GM21423 (cell line): ENCODE measurements at regions not wholly inside any gene's neighbourhood (a gene's known extent, or its start where the extent isn't known, plus 50 kb on each side); places are given as distances from the start of the nearest gene placed in this dataset.
"Not testable (repeated sequence)": the region's sequence is repeated elsewhere in the genome, so short reads cannot be mapped to it uniquely, and the experiment has no call there.

Source experiments
- ATAC-seq: cut with Tn5 transposase; IDR thresholded peaks from one replicate; pipeline ENCODE4 v1.9.1; 2021; ENCODE audit warnings: mild to moderate bottlenecking, moderate library complexity; ENCODE audit not compliant: unreplicated experiment

DNA sequence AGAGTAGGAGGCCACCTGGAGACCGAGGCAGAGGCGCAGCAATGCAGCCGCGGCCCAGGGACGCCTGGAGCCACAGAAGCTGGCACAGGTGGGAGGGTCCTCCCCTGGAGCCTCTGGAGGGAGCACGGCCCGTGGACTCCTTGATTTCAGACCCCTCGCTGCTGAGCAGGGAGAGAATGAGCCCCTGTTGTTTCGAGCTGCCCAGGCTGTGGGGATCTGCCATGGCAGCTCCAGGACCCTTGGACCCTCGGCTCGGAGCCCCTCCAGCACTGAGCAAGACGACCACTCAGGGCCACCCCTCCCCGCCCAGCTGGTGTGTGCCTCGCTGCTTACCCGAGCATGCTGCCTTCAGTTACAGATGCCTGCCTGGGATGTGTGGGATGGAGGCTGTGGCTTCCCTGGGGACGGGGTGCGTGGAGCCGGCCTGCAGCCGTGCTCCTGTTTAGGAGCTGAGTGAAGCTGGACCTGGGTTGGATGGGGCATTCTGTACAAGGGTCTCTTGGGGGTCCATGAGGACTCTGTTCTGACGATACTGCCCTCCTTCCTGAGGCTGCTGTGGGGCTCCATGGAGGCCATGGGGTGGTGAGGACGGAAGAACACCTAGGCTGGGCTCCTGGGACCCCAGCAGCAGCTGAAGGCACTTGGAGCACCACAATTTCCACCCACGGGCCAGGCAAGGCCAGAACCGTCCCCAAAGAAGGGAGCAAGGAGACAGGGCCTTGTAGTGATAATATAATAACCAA is 115.1 kb upstream of the LPCAT1 start:
- no peak for ATAC-seq

DNA sequence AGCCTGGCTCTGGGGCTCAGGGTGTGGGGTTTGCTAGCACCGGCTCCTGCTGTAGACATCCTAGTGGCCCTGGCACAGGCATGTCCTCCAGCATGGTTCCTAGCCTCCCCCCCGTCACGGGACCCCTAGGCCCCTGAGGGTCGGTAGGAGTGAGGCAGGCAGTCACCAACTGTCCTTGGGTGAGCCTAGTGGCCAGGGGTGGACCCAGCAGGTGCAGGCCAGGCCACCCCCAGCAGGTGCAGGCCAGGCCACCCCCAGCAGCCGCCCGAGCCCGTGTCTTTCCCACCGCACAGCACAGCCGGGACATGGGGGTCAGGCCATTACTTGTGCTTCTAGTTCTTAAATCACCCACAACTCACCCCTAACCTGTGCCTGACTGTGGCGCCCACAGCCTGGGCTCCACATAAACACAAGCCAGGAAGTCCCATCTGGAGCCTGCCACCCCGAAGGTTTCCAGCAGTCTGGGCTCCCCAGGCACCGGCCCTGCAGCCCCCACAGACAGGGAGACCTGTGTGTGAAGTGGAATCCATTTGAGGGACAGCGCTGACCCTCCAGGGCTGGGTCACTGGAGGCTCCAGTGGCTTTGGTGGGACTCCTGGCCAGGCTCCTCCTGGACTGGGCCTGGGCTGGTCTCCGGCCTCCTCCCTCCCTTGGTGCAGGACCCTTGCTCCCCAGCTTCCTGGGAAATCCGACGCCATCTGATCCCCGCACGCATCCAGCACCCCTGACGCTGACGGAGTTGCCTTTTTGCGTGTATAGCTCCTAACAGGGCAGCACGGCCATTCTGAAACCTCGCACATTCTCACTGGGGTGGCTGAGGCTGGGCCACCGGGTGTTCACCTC is 114.1 kb upstream of the LPCAT1 start:
- ATAC-seq, result no peak

GRCh38 chr5:1636981-1637638 is 113.3 kb upstream of the LPCAT1 start:
- no peak for ATAC-seq

GRCh38 chr5:1636208-1636770 is 112.5 kb upstream of the LPCAT1 start:
- ATAC-seq, result not testable (repeated sequence)

DNA sequence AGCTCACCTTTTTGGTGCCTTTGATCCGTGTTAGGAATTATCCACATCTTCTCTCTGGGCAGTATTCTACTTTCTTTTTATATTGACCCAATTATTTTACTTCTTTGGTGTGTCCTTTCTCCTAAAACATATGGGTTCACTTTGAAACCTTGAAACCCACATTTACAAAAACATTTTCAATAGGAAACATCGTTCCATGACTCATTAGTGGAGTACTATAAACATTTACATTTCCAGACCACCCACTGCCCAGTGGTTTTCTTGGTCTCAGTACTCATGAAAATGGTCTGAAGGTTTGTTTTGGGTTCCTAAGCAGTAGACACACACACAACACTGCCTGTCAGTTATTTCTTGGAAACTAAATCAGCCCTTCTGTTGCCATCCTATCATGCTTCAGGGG is 111.7 kb upstream of the LPCAT1 start:
- ATAC-seq, result not testable (repeated sequence)

DNA sequence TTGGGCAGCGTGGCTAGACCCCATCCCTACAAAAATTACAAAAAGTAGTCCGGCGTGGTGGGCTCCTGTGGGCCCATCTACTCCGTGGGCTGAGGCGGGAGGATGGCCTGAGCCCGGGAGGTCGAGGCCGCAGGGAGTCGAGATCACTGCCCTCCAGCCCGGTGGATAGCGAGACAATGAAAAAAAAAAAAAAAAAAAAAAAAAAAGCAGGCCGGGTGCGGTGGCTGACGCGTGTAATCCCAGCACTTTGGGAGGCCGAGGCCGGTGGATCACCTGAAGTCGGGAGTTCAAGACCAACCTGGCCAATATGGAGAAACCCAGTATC is 110.5 kb upstream of the LPCAT1 start:
- ATAC-seq, result no peak

DNA sequence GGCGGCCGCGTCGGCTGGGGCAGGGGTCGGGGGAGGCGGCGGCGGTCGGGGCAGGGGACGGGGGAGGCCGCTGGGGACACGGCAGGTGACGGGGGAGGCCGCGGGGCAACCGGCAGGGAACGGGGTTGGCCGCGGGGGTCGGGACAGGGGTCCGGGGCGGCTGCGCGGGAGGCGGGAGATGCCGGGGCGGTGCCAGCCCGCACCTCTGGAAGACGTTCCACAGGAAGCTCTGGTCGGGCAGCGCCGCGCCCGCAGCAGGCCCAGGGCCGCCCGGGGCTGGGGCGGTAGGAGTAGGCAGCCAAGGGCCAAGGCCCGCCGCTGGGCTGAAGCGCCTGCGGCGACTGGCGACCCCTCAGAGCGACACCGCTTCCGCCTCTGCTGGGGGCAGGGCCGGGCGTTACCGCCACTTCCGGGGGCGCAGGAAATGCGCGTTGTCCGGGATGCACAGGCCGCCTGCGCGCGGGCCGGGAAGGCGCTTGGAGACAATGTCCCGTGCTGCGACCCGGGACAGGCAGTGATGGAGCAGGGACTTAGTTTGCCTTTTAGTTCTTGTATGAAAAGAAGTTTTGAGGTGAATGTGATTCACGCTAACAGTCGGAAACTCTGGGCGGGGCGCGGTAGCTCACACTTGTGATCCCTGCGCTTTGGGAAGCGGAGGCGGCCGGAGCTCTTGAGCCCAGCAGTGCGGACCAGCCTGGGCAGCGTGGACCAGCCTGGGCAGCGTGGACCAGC is 110.0 kb upstream of the LPCAT1 start:
- ATAC-seq, result peak; percentile 97

GRCh38 chr5:1631004-1631403 is 107.2 kb upstream of the LPCAT1 start:
- not testable (repeated sequence) for ATAC-seq

DNA sequence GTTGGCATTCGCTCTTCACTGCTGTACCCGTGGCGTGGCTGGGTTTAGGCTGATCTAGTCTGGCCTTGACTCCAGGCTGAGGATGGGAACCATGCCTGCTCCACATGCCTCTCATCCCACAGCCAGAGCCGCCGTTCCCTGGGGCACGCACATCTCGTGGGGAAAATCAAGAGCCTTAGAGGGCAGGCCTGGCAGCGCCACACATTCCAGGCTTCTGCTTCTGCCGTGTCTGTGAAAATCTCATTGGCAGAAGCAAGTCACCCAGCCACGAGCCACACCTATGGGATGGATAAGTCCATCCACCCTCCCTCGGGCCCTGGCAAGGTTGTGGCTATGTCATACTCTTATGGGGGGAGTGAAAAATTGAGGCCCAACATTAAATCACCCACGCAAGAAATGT is 102.6 kb upstream of the LPCAT1 start:
- not testable (repeated sequence) for ATAC-seq

DNA sequence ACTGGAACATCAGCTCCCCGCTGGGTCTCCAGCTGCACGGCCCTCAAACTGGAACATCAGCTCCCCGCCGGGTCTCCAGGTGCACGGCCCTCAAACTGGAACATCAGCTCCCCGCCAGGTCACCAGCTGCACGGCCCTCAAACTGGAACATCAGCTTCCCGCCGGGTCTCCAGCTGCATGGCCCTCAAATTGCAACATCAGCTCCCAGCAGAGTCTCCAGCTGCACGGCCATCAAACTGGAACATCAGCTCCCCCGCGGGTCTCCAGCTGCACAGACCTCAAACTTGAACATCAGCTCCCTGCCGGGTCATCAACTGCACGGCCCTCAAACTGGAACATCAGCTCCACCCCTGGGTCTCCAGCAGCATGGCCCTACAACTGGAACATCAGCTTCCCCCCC is 95.8 kb upstream of the LPCAT1 start:
- ATAC-seq, result not testable (repeated sequence)

- not testable (repeated sequence) for ATAC-seq
Observed at GRCh38 chr5:1618296-1618865, 94.6 kb upstream of the LPCAT1 start.

DNA sequence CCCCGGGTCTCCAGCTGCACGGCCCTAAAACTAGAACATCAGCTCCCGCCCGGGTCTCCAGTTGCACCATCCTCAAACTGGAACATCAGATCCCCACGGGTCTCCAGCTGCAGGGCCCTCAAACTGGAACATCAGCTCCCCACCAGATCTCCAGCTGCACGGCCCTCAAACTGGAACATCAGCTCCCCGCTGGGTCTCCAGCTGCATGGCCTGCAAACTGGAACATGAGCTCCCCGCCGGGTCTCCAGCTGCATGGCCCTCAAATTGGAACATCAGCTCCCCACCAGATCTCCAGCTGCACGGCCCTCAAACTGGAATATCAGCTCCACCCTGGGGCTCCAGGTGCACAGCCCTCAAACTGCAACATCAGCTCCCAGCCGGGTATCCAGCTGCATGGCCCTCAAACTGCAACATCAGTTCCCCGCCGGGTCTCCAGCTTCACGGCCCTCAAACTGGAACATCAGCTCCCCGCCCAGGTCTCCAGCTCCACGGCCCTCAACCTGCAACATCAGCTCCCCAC is 93.5 kb upstream of the LPCAT1 start:
- ATAC-seq, result not testable (repeated sequence)

DNA sequence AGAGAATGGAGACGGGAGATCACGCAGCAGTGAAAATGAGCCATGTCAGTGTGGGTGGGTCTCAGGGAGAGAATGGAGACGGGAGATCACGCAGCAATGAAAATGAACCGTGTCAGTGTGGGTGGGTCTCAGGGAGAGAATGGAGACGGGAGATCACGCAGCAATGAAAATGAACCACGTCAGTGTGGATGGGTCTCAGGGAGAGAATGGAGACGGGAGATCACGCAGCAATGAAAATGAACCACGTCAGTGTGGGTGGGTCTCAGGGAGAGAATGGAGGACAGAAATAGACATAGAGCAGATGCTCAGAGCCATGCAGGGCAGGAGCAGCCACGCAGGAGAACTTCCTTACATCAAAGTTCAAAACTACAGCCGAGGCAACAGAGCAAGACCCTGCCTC is 89.8 kb upstream of the LPCAT1 start:
- not testable (repeated sequence) for ATAC-seq

DNA sequence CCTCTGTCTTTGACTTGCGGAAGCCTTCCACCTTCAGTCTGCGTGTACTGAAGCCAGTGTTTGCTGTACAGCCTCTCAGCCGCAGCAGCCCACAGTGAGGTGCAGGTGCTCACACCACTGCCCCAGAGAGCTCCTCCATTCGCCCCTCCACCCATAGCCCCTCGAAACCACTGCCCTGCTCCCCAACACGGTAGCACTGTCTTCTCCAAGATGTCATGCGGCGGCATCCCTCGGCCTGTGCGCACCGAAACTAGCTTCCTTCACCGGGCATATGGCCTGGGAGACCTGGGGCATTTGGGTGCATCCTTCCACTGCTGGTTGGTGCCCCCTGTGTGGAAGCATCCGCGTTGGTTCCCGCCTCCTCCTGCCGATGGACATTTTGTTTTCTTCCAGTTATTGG is 86.8 kb upstream of the LPCAT1 start:
- not testable (repeated sequence) for ATAC-seq

- ATAC-seq, result not testable (repeated sequence)
Observed at GRCh38 chr5:1609111-1609510, 85.4 kb upstream of the LPCAT1 start.

DNA sequence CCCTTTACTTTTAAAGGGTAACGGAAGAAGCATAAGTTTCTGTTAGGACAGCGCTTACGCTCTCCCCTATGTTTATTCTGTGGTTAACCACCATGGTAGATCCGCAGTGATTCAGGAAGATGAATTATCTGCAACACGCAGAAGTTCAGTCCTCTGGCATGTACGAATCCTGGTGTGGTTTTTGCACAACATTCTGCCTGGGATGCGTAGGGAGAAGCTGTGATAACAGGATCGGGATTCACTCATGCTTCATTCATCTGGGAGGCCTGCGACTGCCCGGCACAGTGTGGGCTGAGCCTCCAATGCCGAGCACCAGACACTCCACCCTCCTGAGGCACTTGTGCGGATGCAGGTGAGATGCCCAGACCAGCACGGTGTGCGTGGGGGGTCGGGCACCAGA is 84.6 kb upstream of the LPCAT1 start:
- not testable (repeated sequence) for ATAC-seq

- not testable (repeated sequence) for ATAC-seq
Observed at GRCh38 chr5:1606951-1607350, 83.2 kb upstream of the LPCAT1 start.

DNA sequence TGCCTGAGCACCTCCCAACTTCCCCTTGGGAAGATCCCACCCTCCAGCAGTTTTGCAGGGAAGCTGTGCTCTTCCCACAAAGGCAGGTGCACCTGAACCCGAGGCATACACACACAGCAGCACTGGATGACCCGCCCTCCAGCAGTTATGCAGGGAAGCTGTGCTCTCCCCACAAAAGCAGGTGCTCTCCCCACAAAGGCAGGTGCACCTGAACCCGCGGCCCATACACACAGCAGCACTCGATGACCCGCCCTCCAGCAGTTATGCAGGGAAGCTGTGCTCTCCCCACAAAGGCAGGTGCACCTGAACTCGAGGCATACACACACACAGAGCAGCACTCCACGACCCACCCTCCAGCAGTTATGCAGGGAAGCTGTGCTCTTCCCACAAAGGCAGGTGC is 80.2 kb upstream of the LPCAT1 start:
- not testable (repeated sequence) for ATAC-seq

DNA sequence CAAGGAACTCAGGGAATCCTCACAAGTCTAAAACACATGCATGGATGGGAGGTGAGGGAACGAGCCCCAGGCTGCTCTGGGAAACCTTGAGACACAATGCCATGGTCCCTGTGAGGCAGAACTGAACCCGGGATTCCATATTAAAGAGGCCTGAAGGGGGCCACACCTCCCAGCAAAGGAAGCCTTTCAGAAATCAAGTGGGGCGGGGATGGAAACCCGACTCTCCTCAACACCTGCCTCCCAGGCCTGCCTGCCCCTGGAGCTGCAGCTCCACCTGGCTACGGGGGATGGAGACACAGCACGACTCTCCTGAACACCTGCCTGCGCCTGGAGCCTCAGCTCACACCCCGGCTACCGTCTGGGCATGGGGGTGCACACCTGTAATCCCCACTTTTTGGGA is 77.8 kb upstream of the LPCAT1 start:
- not testable (repeated sequence) for ATAC-seq
